ENCODE measurements at regions not wholly inside any gene's neighbourhood (a gene's known extent, or its start where the extent isn't known, plus 50 kb on each side); places are given as distances from the start of the nearest gene placed in this dataset.

- TF ChIP-seq POLR2A (IDR thresholded peaks at IDR 0.05; ENCODE audit: low read length) (no peak), GATA1 (IDR thresholded peaks at IDR 0.05; ENCODE audit: low read depth, low read length) (no peak)
Measured at GRCh38 chr2:107740300-107740699, 86.4 kb upstream of the RGPD4 start.

Measured in erythroblast (primary cell).